PFSK-1 (cell line): ENCODE measurements at regions not wholly inside any gene's neighbourhood (a gene's known extent, or its start where the extent isn't known, plus 50 kb on each side); places are given as distances from the start of the nearest gene placed in this dataset.

ENCODE experiments used
- FOXP2 ChIP-seq: optimal IDR thresholded peaks from 2 replicates; pipeline ENCODE3; 2011; ENCODE audit warnings: borderline replicate concordance, control low read depth, inconsistent platforms; ENCODE audit not compliant: insufficient read depth; ENCODE audit errors: extremely low read length, extremely low read depth
- POLR2AphosphoS5 ChIP-seq: IDR thresholded peaks from 2 replicates; pipeline ENCODE4 v1.6.1; 2012; ENCODE audit warnings: low read depth, mild to moderate bottlenecking, control low read depth, low read length, moderate library complexity
- REST ChIP-seq, 2 experiments: IDR thresholded peaks; 2 replicates each; pipeline versions ENCODE4 v1.6.1 to v1.8.0; 2011 to 2012; ENCODE audit warnings: low read depth in 2 of 2, low read length in 2 of 2, control low read depth in 1 of 2, inconsistent platforms in 1 of 2, mild to moderate bottlenecking in 1 of 2, moderate library complexity in 1 of 2; ENCODE audit not compliant: insufficient read depth in 1 of 2
- SIN3A ChIP-seq: IDR thresholded peaks from 2 replicates; pipeline ENCODE4 v1.6.1; 2012; ENCODE audit warnings: mild to moderate bottlenecking, low read length, moderate library complexity, borderline replicate concordance; ENCODE audit not compliant: insufficient read depth
- TAF1 ChIP-seq: IDR thresholded peaks from 2 replicates; pipeline ENCODE4 v1.6.1; 2012; ENCODE audit warnings: low read length, control low read depth, borderline replicate concordance; ENCODE audit not compliant: insufficient read depth

GRCh38 chr12:14243941-14244340, 121.5 kb upstream of the ATF7IP start:
- TF ChIP-seq SIN3A (no peak), FOXP2 (no peak), POLR2AphosphoS5 (no peak), TAF1 (no peak), REST (IDR thresholded peaks at IDR 0.05; ENCODE audit: insufficient read depth in 1 of 2, low read depth in 2 of 2, low read length in 2 of 2) (no peak)

GRCh38 chr12:14244876-14245669, 120.4 kb upstream of the ATF7IP start:
- TF ChIP-seq REST (IDR thresholded peaks at IDR 0.05; ENCODE audit: insufficient read depth in 1 of 2, low read depth in 2 of 2, low read length in 2 of 2), result no peak

GRCh38 chr12:14247166-14247565, 118.3 kb upstream of the ATF7IP start:
- no peak for TF ChIP-seq REST (IDR thresholded peaks at IDR 0.05; ENCODE audit: insufficient read depth in 1 of 2, low read depth in 2 of 2, low read length in 2 of 2)

GRCh38 chr12:14249368-14249767, 116.1 kb upstream of the ATF7IP start:
- no peak for TF ChIP-seq REST (IDR thresholded peaks at IDR 0.05; ENCODE audit: insufficient read depth in 1 of 2, low read depth in 2 of 2, low read length in 2 of 2)
- TF ChIP-seq TAF1, result no peak
- no peak for TF ChIP-seq SIN3A
- no peak for TF ChIP-seq POLR2AphosphoS5
- no peak for TF ChIP-seq FOXP2

- TF ChIP-seq FOXP2, result no peak
- TF ChIP-seq TAF1, result no peak
Measured at GRCh38 chr12:14252697-14253096, 112.8 kb upstream of the ATF7IP start.

- TF ChIP-seq FOXP2, result no peak
- no peak for TF ChIP-seq TAF1
- TF ChIP-seq SIN3A, result no peak
- no peak for TF ChIP-seq REST (IDR thresholded peaks at IDR 0.05; ENCODE audit: insufficient read depth in 1 of 2, low read depth in 2 of 2, low read length in 2 of 2)
- TF ChIP-seq POLR2AphosphoS5, result no peak
Measured at GRCh38 chr12:14253496-14253895, 112.0 kb upstream of the ATF7IP start.
